Tibial artery (tissue), 4 donors: ENCODE measurements at regions not wholly inside any gene's neighbourhood (a gene's known extent, or its start where the extent isn't known, plus 50 kb on each side); places are given as distances from the start of the nearest gene placed in this dataset.
A peak's percentile ranks its signal among the peaks of the same experiment; 100 is the strongest.

Experiments
- DNase-seq, 2 donors: peaks; one replicate each; pipeline ENCODE4 v3.0.0-alpha.2; 2019
- H3K27ac ChIP-seq, 2 donors: fragments of 200-600 bp; sonication (generic) in 1 of 2; 1 replicate in 1 of 2; 2 replicates in 1 of 2; pipeline ENCODE4 v1.5.1; 2018 to 2019; ENCODE audit warnings: mild to moderate bottlenecking in 1 of 2
- H3K27me3 ChIP-seq, 2 donors: fragments of 200-600 bp; sonication (generic) in 1 of 2; one replicate each; pipeline versions ENCODE4 v1.5.1 to v1.6.0; 2016 to 2019
- H3K36me3 ChIP-seq, 3 donors: fragments of 200-600 bp; sonication (generic) in 2 of 3; one replicate each; pipeline ENCODE4 v1.5.1; 2016 to 2019; ENCODE audit warnings: mild to moderate bottlenecking in 2 of 3
- H3K4me1 ChIP-seq, 4 donors: fragments of 200-600 bp; sonication (generic) in 2 of 4; 1 replicate in 3 of 4; 2 replicates in 1 of 4; pipeline ENCODE4 v1.5.1; 2016 to 2019
- H3K4me3 ChIP-seq, 2 donors: fragments of 200-600 bp; sonication (generic) in 1 of 2; 1 replicate in 1 of 2; 2 replicates in 1 of 2; pipeline ENCODE4 v1.5.1; 2018 to 2019; ENCODE audit warnings: mild to moderate bottlenecking in 2 of 2
- H3K9me3 ChIP-seq, 3 donors: fragments of 200-600 bp; sonication (generic) in 1 of 3; one replicate each; pipeline ENCODE4 v1.5.1; 2016 to 2019
- intact Hi-C: fragments of 100-400 bp; cut with DNase I; formaldehyde crosslinking; loops from one replicate; pipeline ENCODE4 v1.15.0; 2023; ENCODE audit warnings: low total_unique reads
- TF ChIP-seq, protein P1 (sequence below), 2 experiments: fragments of 200-600 bp in 1 of 2; fragments of 450-650 bp in 1 of 2; IDR thresholded peaks; one replicate each; pipeline ENCODE4 v1.5.1; 2017 to 2019; ENCODE audit warnings: antibody characterized with exemption in 2 of 2, mild to moderate bottlenecking in 1 of 2, moderate library complexity in 1 of 2

DNA sequence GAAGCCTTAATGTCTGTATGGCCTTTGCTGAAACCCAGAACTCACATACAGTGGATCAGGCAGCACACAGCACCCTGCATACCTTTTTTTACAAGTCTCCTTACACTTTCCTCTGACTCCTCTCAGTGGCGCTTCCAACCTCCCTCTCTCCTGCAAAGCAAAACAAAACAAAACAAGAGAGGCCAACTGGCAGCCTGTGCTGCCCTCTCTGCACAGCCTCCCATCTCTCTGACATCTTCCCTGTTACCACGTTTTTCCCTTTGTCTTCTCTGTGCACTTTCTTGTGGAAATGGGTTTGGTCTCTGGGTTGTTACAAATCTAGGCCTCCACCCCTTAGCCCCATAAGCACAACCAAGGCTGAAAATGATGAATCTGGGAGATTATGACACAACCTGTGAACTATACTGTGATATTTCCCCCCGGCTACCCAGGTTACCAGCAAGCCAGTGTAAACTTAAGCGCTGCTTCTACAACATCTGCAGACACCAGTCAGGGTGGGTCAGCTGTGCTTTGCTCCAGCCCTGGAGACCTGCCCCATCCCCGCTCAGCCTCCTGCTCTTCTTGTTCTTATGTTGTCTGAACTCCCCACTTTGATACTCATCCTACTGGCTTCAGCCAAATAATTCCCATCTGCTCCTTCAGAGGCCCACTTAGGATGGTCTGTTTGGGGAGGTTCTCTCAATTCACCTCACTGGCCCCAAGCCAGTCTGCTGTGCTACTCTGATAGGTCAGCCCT is 54.9 kb upstream of the FMOD start:
- no peaks in the 10 kb centered on the region for H3K36me3 ChIP-seq
- H3K27ac ChIP-seq, result peak overlapping the region; percentile 81 to 91
- H3K4me1 ChIP-seq, result peaks cover 11 to 90% (median 70%) of the 10 kb centered on the region in 4 donors
- H3K4me3 ChIP-seq, result no peak overlapping the region
- no peaks in the 10 kb centered on the region for H3K9me3 ChIP-seq
- no peaks in the 10 kb centered on the region for H3K27me3 ChIP-seq
- intact Hi-C loops, result loop anchor here (10.0 kb wide), 1 partner anchor 79 kb away; no protein-coding TSS in a partner anchor
- TF ChIP-seq, protein P1, sequence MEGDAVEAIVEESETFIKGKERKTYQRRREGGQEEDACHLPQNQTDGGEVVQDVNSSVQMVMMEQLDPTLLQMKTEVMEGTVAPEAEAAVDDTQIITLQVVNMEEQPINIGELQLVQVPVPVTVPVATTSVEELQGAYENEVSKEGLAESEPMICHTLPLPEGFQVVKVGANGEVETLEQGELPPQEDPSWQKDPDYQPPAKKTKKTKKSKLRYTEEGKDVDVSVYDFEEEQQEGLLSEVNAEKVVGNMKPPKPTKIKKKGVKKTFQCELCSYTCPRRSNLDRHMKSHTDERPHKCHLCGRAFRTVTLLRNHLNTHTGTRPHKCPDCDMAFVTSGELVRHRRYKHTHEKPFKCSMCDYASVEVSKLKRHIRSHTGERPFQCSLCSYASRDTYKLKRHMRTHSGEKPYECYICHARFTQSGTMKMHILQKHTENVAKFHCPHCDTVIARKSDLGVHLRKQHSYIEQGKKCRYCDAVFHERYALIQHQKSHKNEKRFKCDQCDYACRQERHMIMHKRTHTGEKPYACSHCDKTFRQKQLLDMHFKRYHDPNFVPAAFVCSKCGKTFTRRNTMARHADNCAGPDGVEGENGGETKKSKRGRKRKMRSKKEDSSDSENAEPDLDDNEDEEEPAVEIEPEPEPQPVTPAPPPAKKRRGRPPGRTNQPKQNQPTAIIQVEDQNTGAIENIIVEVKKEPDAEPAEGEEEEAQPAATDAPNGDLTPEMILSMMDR (IDR thresholded peaks at IDR 0.05), result no peak
- peak in 1 of 2 donors; percentile 76 for DNase-seq

DNA sequence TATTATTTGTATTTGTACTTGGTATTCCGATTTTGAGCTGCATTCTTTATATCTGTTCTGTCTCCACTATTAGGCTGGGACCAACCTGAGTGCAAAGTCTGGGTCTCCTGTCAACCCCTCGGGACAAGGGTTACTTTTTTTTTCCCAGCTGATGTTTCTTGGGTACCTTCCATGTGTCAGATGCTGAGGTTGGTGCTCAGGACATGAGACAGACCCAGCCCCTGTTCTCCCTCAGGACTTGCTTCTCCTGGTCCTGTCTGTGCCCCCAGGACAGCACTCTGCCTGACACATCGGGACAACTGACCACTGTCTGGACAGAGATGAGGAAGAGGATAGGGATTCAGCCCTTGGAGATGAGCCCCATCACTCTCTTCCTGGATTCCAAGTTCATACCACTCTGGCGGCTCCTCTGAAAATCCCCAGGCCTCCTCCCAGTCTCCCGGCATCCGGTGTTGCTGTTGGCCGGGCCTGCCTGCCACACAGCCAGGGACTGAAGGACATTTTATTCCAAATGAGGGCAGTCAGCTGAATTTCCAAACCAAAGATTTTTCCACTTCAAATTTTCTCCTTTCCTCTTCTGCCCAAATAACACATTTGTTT is 55.6 kb upstream of the FMOD start:
- DNase-seq, result peak; percentile 84 to 94
- H3K4me1 ChIP-seq, result peaks cover 11 to 96% (median 69%) of the 10 kb centered on the region in 4 donors
- H3K27me3 ChIP-seq, result no peaks in the 10 kb centered on the region
- intact Hi-C loops, result loop anchor here (10.0 kb wide), 1 partner anchor 78 kb away; no protein-coding TSS in a partner anchor
- H3K4me3 ChIP-seq, result no peak overlapping the region
- H3K9me3 ChIP-seq, result no peaks in the 10 kb centered on the region
- TF ChIP-seq, protein P1 (IDR thresholded peaks at IDR 0.05), result peak in 1 of 2 experiments; percentile 16
- H3K27ac ChIP-seq, result peak overlapping the region; percentile 81 to 91
- no peaks in the 10 kb centered on the region for H3K36me3 ChIP-seq

DNA sequence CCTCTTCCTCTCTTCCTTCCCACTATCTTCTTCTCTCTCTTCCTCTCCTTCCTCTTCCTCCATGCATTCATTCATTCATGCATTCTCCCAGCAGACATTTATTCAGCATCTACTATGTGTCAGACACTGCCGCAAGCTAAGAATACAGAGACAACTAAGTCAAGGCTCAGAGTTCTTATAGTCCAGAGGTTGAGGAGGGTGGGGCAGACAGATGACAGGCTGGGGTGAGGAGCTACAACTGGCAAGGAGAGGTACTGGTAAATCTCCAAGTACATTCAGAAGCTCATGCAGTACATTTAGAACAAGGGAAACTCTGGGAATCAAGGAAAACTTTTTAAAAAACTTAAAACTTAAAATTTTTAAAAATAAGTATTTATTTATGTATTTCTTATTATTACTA is 56.4 kb upstream of the FMOD start:
- no peak for DNase-seq
- H3K27ac ChIP-seq, result peak overlapping the region; percentile 81 to 91
- peaks cover 11 to 89% (median 66%) of the 10 kb centered on the region in 4 donors for H3K4me1 ChIP-seq
- intact Hi-C loops, result loop anchor here (10.0 kb wide), 1 partner anchor 78 kb away; no protein-coding TSS in a partner anchor
- no peaks in the 10 kb centered on the region for H3K36me3 ChIP-seq
- no peak overlapping the region for H3K4me3 ChIP-seq
- no peaks in the 10 kb centered on the region for H3K9me3 ChIP-seq
- no peaks in the 10 kb centered on the region for H3K27me3 ChIP-seq
- TF ChIP-seq, protein P1 (IDR thresholded peaks at IDR 0.05), result no peak

DNA sequence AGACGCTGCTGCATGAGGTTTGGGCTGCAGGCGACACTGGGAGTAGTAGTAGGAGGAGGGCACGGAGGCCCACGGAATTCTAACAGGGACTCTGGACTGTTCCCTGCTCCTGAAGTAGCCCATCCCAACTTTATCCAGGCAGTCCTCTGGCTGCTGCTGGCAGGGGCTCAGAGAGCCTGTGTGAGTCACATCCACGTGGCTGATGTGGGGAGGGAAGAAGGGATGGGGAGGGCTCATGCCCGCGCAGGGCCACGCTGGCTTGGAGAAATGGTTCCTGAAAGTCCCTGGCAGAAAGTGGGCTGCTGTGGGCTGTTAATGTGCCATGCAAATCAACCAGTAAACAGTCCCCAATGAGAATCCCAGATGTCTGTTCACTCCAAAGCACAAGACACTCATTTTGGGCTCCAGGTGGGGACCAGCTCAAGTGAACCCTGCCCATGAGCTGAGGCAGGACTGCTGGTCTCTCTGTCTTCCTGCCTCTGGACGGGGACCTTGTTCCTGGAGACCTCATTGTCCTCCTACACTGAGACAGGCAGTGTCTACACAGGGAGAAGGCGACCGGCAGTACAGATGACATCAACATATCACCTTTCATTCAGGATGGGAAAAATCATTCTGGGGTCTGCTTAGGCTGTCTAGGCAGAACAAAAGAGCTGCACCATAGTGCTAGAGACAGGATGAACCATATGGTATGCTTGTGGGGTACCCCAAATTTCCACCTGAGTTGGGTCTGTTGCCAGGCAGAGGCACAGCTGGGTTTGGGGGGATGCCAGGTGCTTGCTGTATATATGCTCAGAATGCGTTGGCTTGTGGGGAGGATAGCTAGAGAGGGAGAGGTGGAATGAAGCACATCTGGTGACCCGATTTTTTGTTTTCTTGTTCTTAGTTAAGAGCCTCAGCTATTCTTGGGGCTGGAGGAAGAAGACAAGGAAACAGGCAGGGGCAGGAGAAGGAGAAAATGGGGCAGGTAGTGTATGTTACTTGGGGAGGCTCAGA is 57.9 kb upstream of the FMOD start:
- TF ChIP-seq, protein P1 (IDR thresholded peaks at IDR 0.05), result no peak
- Histone ChIP-seq H3K4me3 (no peak overlapping the region), H3K27me3 (no peaks in the 10 kb centered on the region), H3K27ac (peak overlapping the region; percentile 81 to 91), H3K4me1 (peaks cover 11 to 75% (median 58%) of the 10 kb centered on the region in 4 donors), H3K36me3 (no peaks in the 10 kb centered on the region), H3K9me3 (no peaks in the 10 kb centered on the region)
- intact Hi-C loops, result loop anchor here (10.0 kb wide), 1 partner anchor 76 kb away; no protein-coding TSS in a partner anchor
- DNase-seq, result peak; percentile 95 to 97
